ENCODE measurements at regions not wholly inside any gene's neighbourhood (a gene's known extent, or its start where the extent isn't known, plus 50 kb on each side); places are given as distances from the start of the nearest gene placed in this dataset.

DNA sequence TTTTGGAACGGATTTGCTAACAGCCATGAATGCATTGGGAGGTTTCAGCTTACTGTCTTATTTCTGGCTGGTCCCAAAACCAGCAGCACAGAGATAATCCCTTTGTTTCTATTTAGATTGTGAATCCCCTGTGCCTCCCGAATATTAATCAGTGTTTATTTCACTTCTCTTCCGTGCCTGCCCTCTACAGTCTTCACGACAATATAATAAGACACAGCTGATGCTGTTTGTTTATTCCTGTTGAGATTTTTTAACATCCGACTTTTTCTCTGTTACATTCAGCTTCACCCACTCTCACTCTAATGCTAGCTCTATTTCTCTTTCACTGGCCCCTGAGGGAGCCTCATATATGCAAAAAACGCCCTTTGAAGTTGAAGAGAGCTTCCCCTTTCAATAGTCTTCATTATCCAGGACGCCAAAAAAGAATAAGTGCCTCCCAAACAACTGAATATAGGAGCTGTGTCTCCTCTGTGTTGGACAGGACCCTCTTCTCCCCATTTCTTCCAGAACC lies 995.3 kb downstream of the ROBO2 start:
- no peak overlapping the region for H3K4me3 ChIP-seq (ENCODE audit: low read length)
- DNase-seq (ENCODE audit: low read depth): no peak
- no peak for TF ChIP-seq CTCF (conservative IDR thresholded peaks at IDR 0.05; ENCODE audit: low read depth, low read length)

DNA sequence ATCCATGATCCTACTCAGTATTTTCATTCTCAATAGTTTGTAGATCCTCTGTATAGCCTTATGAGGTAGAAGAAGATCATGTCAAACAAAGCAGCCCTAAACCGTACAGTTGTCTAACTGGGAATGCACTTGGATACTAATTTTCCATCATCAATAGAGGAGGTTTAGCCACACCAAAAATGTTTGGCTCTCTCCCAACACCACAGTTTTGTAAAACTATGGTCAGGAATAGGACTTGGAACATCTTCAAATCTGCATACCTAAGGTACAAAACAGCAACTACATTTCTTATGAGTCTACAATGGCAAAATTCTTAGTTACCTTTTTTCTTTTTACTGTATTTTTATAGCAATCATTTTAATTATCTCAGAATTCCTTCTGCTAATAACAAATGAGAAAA lies 1001.6 kb downstream of the ROBO2 start:
- H3K4me3 ChIP-seq (ENCODE audit: low read length): no peak overlapping the region
- peak; percentile 2 for DNase-seq (ENCODE audit: low read depth)
- no peak for TF ChIP-seq CTCF (conservative IDR thresholded peaks at IDR 0.05; ENCODE audit: low read depth, low read length)

DNA sequence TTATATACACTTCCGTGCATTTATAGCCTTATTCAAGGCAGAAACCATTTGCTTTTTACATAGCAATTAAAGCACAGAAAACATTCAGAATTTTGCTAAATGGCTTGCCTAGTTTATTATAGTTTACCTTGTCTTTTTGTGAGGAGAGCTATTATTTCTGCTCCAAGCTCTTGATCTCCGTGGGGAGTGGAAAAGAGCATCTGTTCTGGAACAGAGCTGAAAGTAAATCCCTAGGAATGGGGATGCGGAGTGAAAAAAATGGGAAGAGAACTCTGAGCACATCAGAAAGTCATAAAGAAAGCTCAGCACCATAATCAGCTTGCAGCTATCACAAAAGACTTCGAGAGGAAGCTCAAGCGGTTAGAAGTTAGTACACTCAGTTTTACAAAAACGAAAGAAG lies 1006.7 kb downstream of the ROBO2 start:
- no peak for DNase-seq (ENCODE audit: low read depth)
- H3K4me3 ChIP-seq (ENCODE audit: low read length): no peak overlapping the region
- TF ChIP-seq CTCF (conservative IDR thresholded peaks at IDR 0.05; ENCODE audit: low read depth, low read length): no peak

DNA sequence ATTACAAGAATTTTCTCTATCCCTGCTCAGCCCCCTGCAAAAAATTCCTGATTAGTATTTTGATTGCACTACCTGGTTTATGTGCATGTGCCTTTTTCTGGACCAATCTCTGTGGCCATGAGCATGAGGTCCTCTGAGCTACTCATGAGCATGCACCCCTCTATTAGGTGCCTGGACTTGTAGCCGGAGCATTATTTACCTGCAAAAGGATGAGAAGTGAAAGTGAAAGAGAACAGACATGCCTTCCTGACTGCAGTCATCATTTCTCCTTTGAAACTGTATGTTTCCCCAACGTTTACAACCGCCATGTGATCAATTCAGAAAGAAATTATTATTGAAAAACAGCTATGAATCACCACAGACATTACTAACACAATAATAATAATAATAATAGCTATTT lies 1008.8 kb downstream of the ROBO2 start:
- H3K4me3 ChIP-seq (ENCODE audit: low read length): no peak overlapping the region
- DNase-seq (ENCODE audit: low read depth): no peak
- no peak for TF ChIP-seq CTCF (conservative IDR thresholded peaks at IDR 0.05; ENCODE audit: low read depth, low read length)

- TF ChIP-seq CTCF (conservative IDR thresholded peaks at IDR 0.05; ENCODE audit: low read depth, low read length): no peak
- no peak overlapping the region for H3K4me3 ChIP-seq (ENCODE audit: low read length)
- DNase-seq (ENCODE audit: low read depth): no peak
These were observed 1009.6 kb downstream of the ROBO2 start for GRCh38 chr3:78049521-78049920.

DNA sequence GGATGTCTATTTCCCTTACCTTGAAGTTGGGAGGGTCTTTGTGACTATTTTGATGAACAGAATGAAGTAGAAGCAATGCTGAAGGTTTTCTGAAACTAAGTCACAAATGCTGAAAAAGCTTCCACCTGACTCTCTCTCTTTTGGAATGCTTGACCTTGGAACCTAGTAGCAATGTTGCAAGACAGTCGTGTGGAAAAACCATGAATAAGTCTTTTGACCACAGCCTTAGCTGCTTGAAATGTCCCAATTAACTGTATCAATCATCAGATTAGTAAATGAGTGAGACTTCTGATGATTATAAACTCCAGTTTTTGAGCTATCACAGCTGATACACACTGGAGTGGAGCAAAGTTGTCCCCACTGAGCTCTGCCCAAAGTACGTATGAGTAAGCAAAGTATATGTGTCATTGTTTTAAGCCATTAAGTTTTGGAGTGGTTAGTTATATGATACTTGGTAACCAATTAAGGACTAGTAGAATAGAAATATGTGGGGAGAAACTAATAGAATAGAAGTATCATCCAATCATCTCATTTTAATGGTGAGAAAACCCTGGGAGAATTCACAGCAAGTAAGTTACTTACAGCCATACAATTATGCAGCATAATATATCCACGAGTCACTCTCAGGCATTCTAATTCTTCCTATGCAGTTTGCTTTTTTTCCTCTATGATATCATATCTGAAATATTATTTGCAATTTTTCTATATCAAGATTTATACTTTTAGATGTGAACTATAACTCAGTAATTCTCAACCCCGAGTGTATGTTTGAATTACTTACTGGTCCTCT lies 1010.6 kb downstream of the ROBO2 start:
- TF ChIP-seq CTCF (conservative IDR thresholded peaks at IDR 0.05; ENCODE audit: low read depth, low read length): no peak
- peak; percentile 28 for DNase-seq (ENCODE audit: low read depth)
- no peak overlapping the region for H3K4me3 ChIP-seq (ENCODE audit: low read length)

DNA sequence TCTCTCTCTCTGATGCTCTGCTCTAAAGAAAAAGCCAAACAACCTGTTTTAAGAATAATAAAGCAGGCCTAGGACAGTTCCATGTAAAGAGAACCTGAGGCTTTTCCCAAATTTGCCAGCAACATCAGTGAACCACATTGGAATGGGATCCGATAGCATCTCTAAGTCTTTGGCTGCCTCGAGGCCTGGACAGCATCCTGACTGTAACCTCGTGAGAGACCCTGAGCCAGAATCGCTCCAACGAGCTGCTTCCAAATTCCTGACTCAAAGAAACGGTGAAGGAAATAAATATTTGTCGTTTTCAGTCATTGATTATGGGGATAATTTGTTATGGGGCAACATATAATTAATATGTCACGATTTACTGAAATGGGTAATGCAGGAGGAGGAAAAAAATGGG lies 1012.8 kb downstream of the ROBO2 start:
- no peak overlapping the region for H3K4me3 ChIP-seq (ENCODE audit: low read length)
- TF ChIP-seq CTCF (conservative IDR thresholded peaks at IDR 0.05; ENCODE audit: low read depth, low read length): no peak
- DNase-seq (ENCODE audit: low read depth): no peak

Measured in retinal pigment epithelial cell (primary cell).